Karpas-422 (cell line): ENCODE measurements at regions not wholly inside any gene's neighbourhood (a gene's known extent, or its start where the extent isn't known, plus 50 kb on each side); places are given as distances from the start of the nearest gene placed in this dataset.
"Not testable (repeated sequence)": the region's sequence is repeated elsewhere in the genome, so short reads cannot be mapped to it uniquely, and the experiment has no call there.

ENCODE experiments used
- DNase-seq: peaks from one replicate; pipeline ENCODE4 v3.0.0-alpha.2; 2015
- H2AFZ ChIP-seq: fragments of 200-600 bp; sonication (generic); 2 replicates; pipeline ENCODE4 v1.6.1; 2014; ENCODE audit warnings: antibody characterized with exemption, low read length, mixed read lengths
- H3K27ac ChIP-seq: fragments of 200-600 bp; sonication (generic); 2 replicates; pipeline ENCODE4 v1.5.1; 2014; ENCODE audit warnings: mild to moderate bottlenecking, low read length, moderate library complexity
- H3K27me3 ChIP-seq: fragments of 200-600 bp; sonication (generic); 2 replicates; pipeline ENCODE4 v1.6.1; 2014; ENCODE audit warnings: low read length, mixed read lengths
- H3K36me3 ChIP-seq: fragments of 200-600 bp; sonication (generic); 2 replicates; pipeline ENCODE4 v1.6.1; 2014; ENCODE audit warnings: low read length, mixed read lengths; ENCODE audit not compliant: insufficient read depth
- H3K4me1 ChIP-seq: fragments of 200-600 bp; sonication (generic); 2 replicates; pipeline ENCODE4 v1.6.1; 2014; ENCODE audit warnings: mild to moderate bottlenecking, low read length, mixed read lengths
- H3K4me2 ChIP-seq: fragments of 200-600 bp; sonication (generic); 2 replicates; pipeline ENCODE4 v1.6.1; 2014; ENCODE audit warnings: low read length, low read depth, mild to moderate bottlenecking; ENCODE audit not compliant: poor library complexity, severe bottlenecking
- H3K4me3 ChIP-seq: fragments of 200-600 bp; sonication (generic); 2 replicates; pipeline ENCODE4 v1.5.1; 2014; ENCODE audit warnings: mild to moderate bottlenecking, antibody characterized with exemption, low read length, mixed read lengths
- H3K79me2 ChIP-seq: fragments of 200-600 bp; sonication (generic); 2 replicates; pipeline ENCODE4 v1.6.1; 2014; ENCODE audit warnings: mild to moderate bottlenecking, low read length, mixed read lengths
- H3K9ac ChIP-seq: fragments of 200-600 bp; sonication (generic); 2 replicates; pipeline ENCODE4 v1.6.0; 2014; ENCODE audit warnings: low read length
- H3K9me2 ChIP-seq: fragments of 200-600 bp; sonication (generic), shearing (Covaris generic); replicated peaks from 2 replicates; pipeline ENCODE4 v1.6.0; 2014; ENCODE audit warnings: mild to moderate bottlenecking, low read length, moderate library complexity; ENCODE audit not compliant: insufficient read depth
- H3K9me3 ChIP-seq: fragments of 300-700, 200-600 bp; sonication (generic); 2 replicates; pipeline ENCODE4 v1.6.1; 2014; ENCODE audit warnings: low read length, mixed read lengths
- H4K20me1 ChIP-seq: fragments of 200-600 bp; sonication (generic); 2 replicates; pipeline ENCODE4 v1.6.1; 2014; ENCODE audit warnings: mild to moderate bottlenecking, antibody characterized with exemption, low read length, low read depth; ENCODE audit not compliant: insufficient read depth

DNA sequence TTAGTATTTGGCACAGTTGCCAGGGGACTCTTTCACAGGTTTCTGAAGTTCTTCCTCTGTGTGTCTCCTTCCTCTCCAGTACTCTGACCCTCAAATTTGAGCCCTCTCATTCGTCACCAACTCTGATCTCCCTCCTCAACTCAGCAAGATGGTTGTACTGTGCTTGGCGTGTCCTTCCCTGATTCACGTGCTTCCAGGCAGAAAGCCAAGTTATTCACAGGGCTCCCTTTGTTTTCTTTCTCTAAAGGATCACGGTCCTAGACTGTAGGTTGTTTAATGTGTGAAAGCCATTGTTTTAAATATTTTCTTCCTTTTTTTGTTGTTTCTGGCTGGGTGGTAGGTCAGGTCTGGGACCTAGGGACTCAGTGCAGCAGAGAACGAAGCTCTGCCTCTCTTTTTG, 142.9 kb downstream of the DMAC1 start:
- Histone ChIP-seq H3K36me3 (no peaks in the 10 kb centered on the region), H4K20me1 (no peaks in the 10 kb centered on the region), H3K9me2 (no peaks in the 10 kb centered on the region), H3K79me2 (no peaks in the 10 kb centered on the region), H2AFZ (no peak overlapping the region), H3K9ac (no peak overlapping the region), H3K27ac (no peak overlapping the region), H3K4me2 (no peak overlapping the region), H3K4me1 (no peaks in the 10 kb centered on the region), H3K27me3 (no peaks in the 10 kb centered on the region), H3K4me3 (no peak overlapping the region), H3K9me3 (no peaks in the 10 kb centered on the region)
- no peak for DNase-seq

DNA sequence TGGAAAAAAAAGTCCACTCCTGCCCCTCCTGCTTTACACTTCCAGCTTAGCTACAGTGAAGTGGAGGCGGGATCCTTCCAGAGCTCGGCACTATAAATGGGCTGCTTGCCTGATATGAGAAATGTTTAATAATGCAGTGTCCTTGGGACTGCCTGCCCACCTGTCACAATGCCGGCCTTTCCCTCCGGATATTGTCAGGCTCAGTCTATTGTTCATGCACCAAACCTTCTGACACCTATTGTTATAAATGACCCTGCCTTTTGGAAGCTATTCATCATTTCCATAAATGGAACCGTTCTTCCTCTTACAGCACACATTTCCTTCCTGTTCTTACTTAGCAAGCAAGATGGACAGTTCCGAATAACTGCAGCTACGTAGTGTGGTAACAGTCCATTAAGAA, 146.3 kb downstream of the DMAC1 start:
- Histone ChIP-seq H3K9ac (no peak overlapping the region), H3K4me2 (no peak overlapping the region), H3K27ac (no peak overlapping the region), H4K20me1 (no peaks in the 10 kb centered on the region), H2AFZ (no peak overlapping the region), H3K9me2 (no peaks in the 10 kb centered on the region), H3K9me3 (no peaks in the 10 kb centered on the region), H3K36me3 (no peaks in the 10 kb centered on the region), H3K4me1 (no peaks in the 10 kb centered on the region), H3K79me2 (no peaks in the 10 kb centered on the region), H3K4me3 (no peak overlapping the region), H3K27me3 (no peaks in the 10 kb centered on the region)
- no peak for DNase-seq

DNA sequence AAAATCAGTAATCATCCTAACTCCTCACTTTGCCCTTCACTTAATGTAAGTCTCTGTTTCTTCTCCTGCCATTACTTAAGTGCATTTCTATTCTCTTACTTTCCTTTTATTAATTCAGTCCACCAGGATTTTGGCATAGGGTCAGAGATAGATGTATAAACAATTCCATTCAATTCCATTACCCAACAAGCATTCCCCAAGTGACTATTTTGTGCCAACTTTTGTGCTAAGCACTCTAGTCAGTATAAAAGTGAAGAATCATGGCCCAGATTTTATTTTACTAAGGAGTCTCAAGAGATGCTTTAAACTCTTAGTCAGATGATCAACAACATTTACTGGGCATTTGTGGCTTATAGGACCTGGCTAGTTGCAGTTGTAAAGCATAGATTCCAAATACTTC, 159.3 kb downstream of the DMAC1 start:
- DNase-seq = no peak
- Histone ChIP-seq H4K20me1 (no peaks in the 10 kb centered on the region), H3K9me2 (no peaks in the 10 kb centered on the region), H3K4me1 (no peaks in the 10 kb centered on the region), H3K79me2 (no peaks in the 10 kb centered on the region), H2AFZ (no peak overlapping the region), H3K9me3 (peaks cover 6% of the 10 kb centered on the region; the same call in 1 of the 2 replicates), H3K4me3 (no peak overlapping the region), H3K27me3 (0 out of 2 replicates have a peak, but pooled peaks cover 2% of the 10 kb centered on the region), H3K9ac (no peak overlapping the region), H3K36me3 (no peaks in the 10 kb centered on the region), H3K4me2 (no peak overlapping the region), H3K27ac (no peak overlapping the region)

DNA sequence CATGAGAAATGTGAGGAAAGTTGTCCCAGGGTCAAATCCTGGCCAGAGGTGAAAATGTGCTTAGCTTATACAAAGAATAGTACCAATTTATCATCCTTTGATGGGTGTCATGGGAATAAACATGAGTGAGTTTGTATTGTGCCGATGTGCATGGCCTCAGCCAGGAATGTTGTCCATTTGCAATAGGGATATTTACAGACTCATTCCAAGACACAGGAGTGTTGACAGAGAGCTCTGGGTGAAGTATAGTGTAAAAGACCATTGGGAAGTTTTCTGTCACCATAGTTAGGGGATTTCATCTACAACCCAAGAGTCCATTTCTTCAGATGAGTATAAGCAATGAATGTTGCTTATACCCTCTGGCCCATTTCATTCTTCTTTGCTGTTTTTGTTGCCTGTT, 160.1 kb downstream of the DMAC1 start:
- Histone ChIP-seq H3K9ac (no peak overlapping the region), H3K79me2 (no peaks in the 10 kb centered on the region), H3K36me3 (no peaks in the 10 kb centered on the region), H2AFZ (no peak overlapping the region), H3K4me2 (no peak overlapping the region), H4K20me1 (no peaks in the 10 kb centered on the region), H3K9me2 (no peaks in the 10 kb centered on the region), H3K4me1 (no peaks in the 10 kb centered on the region), H3K9me3 (peaks cover 3% of the 10 kb centered on the region; the same call in 1 of the 2 replicates), H3K27ac (no peak overlapping the region), H3K27me3 (0 out of 2 replicates have a peak, but pooled peaks cover 2% of the 10 kb centered on the region), H3K4me3 (no peak overlapping the region)
- DNase-seq = no peak

DNA sequence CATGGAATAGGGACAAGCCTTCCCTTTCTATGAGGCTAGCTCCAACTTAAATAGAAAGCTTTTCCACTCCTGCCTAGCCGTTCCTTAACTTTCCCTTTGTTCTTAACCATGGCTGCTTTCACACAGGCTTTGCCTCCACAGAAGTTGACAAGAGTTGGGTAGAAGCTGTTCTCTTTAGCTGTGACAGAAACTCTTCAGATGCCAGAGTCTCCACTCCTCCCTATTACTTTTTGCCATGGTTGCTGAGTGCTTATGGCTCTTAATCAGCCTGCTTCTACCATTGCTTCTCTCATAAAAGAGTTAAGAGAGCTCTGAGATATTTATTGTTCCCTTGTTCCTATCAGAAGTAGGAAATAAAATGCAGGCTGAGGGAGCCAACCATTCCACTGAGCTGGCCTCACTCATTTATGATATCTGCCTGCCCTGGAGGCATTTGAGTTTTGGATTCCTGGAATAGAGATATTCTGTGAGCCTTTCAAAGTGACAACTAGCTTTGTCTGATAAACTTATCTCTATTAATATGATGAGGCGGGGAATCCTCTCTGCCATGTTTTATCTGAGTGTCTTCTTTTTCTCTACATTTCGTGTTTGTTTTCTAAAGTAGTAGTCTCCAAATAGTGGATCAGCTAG, 162.6 kb downstream of the DMAC1 start:
- Histone ChIP-seq H2AFZ (no peak overlapping the region), H3K27me3 (0 out of 2 replicates have a peak, but pooled peaks cover 2% of the 10 kb centered on the region), H3K4me2 (no peak overlapping the region), H4K20me1 (no peaks in the 10 kb centered on the region), H3K4me1 (no peaks in the 10 kb centered on the region), H3K27ac (no peak overlapping the region), H3K9ac (no peak overlapping the region), H3K36me3 (no peaks in the 10 kb centered on the region), H3K9me3 (no peaks in the 10 kb centered on the region), H3K79me2 (no peaks in the 10 kb centered on the region), H3K4me3 (no peak overlapping the region), H3K9me2 (no peaks in the 10 kb centered on the region)
- DNase-seq = no peak

DNA sequence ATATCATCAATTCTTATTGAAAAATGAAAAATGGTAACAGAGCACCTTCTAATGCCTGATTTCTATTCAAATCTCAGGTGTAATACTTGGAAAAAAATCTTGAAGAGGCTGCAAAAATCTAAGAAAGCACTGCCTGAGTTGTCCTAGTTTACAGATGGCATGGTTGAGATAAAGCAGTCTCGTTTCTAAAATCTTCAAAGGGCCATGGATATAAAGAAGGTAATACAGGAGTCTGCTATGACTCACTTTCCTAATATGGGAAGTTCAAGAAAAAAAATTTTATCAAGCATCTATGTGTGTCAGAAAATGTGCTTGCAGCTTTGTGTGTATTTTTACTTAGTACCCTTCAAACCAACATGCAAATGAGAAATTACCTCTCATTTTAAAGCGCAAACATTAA, 163.3 kb downstream of the DMAC1 start:
- H3K4me1 ChIP-seq = no peaks in the 10 kb centered on the region
- H3K36me3 ChIP-seq = no peaks in the 10 kb centered on the region
- no peak overlapping the region for H3K9ac ChIP-seq
- no peak overlapping the region for H3K4me2 ChIP-seq
- H3K27ac ChIP-seq = no peak overlapping the region
- no peak overlapping the region for H2AFZ ChIP-seq
- DNase-seq = no peak
- H4K20me1 ChIP-seq = no peaks in the 10 kb centered on the region
- H3K27me3 ChIP-seq = 0 out of 2 replicates have a peak, but pooled peaks cover 2% of the 10 kb centered on the region
- H3K4me3 ChIP-seq = no peak overlapping the region
- H3K79me2 ChIP-seq = no peaks in the 10 kb centered on the region
- no peaks in the 10 kb centered on the region for H3K9me2 ChIP-seq
- H3K9me3 ChIP-seq = no peaks in the 10 kb centered on the region

DNA sequence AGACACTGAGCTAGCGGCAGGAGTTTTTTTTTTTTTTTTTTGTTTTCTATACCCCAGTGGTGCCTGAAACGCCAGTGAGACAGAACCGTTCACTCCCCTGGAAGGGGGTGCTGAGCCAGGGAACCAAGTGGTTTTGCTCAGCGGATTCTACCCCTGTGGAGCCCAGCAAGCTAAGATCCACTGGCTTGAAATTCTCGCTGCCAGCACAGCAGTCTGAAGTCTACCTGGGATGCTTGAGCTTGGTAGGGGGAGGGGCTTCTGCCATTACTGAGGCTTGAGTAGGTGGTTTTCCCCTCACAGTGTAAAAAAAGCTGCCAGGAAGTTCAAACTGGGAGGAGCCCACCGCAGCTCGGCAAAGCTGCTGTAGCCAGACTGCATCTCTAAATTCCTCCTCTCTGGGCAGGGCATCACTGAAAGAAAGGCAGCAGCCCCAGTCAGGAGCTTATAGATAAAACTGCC, 173.0 kb downstream of the DMAC1 start:
- H3K4me3 ChIP-seq, H3K9me3 ChIP-seq, H3K27me3 ChIP-seq, H3K36me3 ChIP-seq, H3K79me2 ChIP-seq, H3K27ac ChIP-seq, H3K4me1 ChIP-seq, H2AFZ ChIP-seq, H3K4me2 ChIP-seq, H3K9ac ChIP-seq, H3K9me2 ChIP-seq, H4K20me1 ChIP-seq, DNase-seq: not testable (repeated sequence)

DNA sequence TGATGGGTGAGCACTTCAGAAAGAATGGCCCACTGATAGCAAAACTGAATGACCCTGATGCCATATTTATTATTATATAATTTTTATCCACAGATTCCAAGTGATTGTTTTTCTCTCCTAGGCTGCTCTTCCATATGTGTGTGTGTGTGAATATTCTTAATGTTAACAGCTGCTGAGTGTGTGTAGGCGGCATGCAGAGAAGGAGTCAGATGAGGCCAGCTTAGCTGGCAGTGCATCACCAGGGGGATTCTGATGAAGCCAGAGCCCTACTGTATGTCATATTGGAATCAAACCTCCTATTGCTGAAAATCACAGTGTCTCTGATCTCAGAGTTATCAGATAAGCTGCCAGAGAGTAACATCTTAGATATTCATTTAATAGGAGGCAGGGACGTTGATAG, 177.1 kb downstream of the DMAC1 start:
- Histone ChIP-seq H3K27ac (no peak overlapping the region), H3K4me2 (no peak overlapping the region), H3K9ac (no peak overlapping the region), H3K4me3 (no peak overlapping the region), H3K4me1 (no peaks in the 10 kb centered on the region), H3K9me3 (no peaks in the 10 kb centered on the region), H3K9me2 (no peaks in the 10 kb centered on the region), H3K79me2 (no peaks in the 10 kb centered on the region), H3K36me3 (no peaks in the 10 kb centered on the region), H2AFZ (no peak overlapping the region), H3K27me3 (no peaks in the 10 kb centered on the region), H4K20me1 (no peaks in the 10 kb centered on the region)
- DNase-seq = no peak
